ENCODE measurements at regions not wholly inside any gene's neighbourhood (a gene's known extent, or its start where the extent isn't known, plus 50 kb on each side); places are given as distances from the start of the nearest gene placed in this dataset.

GRCh38 chr1:99516141-99516540 lies 129.8 kb upstream of the PALMD start:
- FAIRE-seq (no peak), DNase-seq (no peak), ATAC-seq (no peak)
- H3K4me3 ChIP-seq = no peak overlapping the region
- no peak overlapping the region for H3K27ac ChIP-seq
- 37 to 49% methylated on average over 1 of the region's 1 CpG for WGBS, 2 donors
- TF ChIP-seq, protein P1, sequence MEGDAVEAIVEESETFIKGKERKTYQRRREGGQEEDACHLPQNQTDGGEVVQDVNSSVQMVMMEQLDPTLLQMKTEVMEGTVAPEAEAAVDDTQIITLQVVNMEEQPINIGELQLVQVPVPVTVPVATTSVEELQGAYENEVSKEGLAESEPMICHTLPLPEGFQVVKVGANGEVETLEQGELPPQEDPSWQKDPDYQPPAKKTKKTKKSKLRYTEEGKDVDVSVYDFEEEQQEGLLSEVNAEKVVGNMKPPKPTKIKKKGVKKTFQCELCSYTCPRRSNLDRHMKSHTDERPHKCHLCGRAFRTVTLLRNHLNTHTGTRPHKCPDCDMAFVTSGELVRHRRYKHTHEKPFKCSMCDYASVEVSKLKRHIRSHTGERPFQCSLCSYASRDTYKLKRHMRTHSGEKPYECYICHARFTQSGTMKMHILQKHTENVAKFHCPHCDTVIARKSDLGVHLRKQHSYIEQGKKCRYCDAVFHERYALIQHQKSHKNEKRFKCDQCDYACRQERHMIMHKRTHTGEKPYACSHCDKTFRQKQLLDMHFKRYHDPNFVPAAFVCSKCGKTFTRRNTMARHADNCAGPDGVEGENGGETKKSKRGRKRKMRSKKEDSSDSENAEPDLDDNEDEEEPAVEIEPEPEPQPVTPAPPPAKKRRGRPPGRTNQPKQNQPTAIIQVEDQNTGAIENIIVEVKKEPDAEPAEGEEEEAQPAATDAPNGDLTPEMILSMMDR (IDR thresholded peaks at IDR 0.05) = no peak
- no peaks in the 10 kb centered on the region for H3K36me3 ChIP-seq
- no peaks in the 10 kb centered on the region for H3K9me3 ChIP-seq
- intact Hi-C loops (cut with DNase I) = no loop called here
- H3K4me1 ChIP-seq = no peaks in the 10 kb centered on the region
- no peaks in the 10 kb centered on the region for H3K27me3 ChIP-seq

DNA sequence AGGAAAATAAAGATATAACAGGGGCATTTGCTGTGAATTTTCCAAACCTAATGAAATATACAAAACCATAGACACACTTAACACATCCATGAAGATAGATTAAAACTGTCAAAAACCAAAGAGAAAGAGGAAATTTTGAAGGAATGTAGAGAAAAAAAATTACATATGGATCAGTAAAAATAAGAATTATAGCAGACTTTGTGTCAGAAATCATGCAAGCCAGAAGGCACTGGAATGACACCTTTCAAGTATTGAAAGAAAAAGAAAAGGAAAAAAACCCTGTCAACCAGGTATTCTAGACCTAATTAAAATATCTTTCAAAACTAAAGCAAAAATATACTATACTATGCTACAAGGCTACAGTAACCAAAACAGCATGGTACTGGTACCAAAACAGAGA lies 125.8 kb upstream of the PALMD start:
- intact Hi-C loops (cut with DNase I) = no loop called here
- no peak overlapping the region for H3K27ac ChIP-seq
- ATAC-seq (no peak), DNase-seq (no peak), FAIRE-seq (no peak)
- TF ChIP-seq, protein P1 (IDR thresholded peaks at IDR 0.05) = no peak
- H3K27me3 ChIP-seq = no peaks in the 10 kb centered on the region
- H3K36me3 ChIP-seq = no peaks in the 10 kb centered on the region
- H3K4me1 ChIP-seq = no peaks in the 10 kb centered on the region
- no peak overlapping the region for H3K4me3 ChIP-seq
- no peaks in the 10 kb centered on the region for H3K9me3 ChIP-seq

DNA sequence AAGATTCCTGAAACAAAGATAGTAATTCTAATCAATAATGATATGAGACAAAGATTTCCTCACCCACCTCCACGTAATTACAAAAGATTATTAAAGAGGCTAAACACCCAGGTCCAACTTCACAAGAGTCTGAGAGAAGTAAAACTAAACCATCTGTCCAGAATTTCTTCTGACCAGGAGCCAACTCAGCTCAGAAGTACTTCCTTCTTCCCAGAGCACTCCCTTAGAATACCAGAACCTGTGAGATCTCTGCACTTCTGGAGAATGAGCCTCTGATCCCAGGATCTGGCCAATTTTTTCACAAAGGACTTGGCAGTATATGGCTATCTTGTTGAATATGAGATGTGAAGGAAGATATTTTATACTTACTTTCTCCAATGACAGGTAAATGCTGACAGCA lies 120.6 kb upstream of the PALMD start:
- TF ChIP-seq, protein P1 (IDR thresholded peaks at IDR 0.05) = no peak
- ATAC-seq (no peak), DNase-seq (no peak), FAIRE-seq (no peak)
- no peaks in the 10 kb centered on the region for H3K36me3 ChIP-seq
- H3K27ac ChIP-seq = no peak overlapping the region
- no peak overlapping the region for H3K4me3 ChIP-seq
- no peaks in the 10 kb centered on the region for H3K27me3 ChIP-seq
- no peaks in the 10 kb centered on the region for H3K9me3 ChIP-seq
- H3K4me1 ChIP-seq = no peaks in the 10 kb centered on the region
- intact Hi-C loops (cut with DNase I) = no loop called here
- WGBS, 2 donors = 12 to 19% methylated on average over 1 of the region's 1 CpG

- 76 to 83% methylated on average over 3 of the region's 3 CpGs for WGBS, 2 donors
- intact Hi-C loops (cut with DNase I) = no loop called here
These were observed 118.8 kb upstream of the PALMD start for GRCh38 chr1:99527078-99527477.

GRCh38 chr1:99527545-99527944 lies 118.4 kb upstream of the PALMD start:
- H3K27ac ChIP-seq = no peak overlapping the region
- no peaks in the 10 kb centered on the region for H3K9me3 ChIP-seq
- intact Hi-C loops (cut with DNase I) = no loop called here
- H3K27me3 ChIP-seq = no peaks in the 10 kb centered on the region
- TF ChIP-seq, protein P1 (IDR thresholded peaks at IDR 0.05) = no peak
- H3K36me3 ChIP-seq = no peaks in the 10 kb centered on the region
- H3K4me3 ChIP-seq = no peak overlapping the region
- DNase-seq = no peak
- no peak for ATAC-seq
- FAIRE-seq = no peak
- peaks cover 0 to 8% (median 3%) of the 10 kb centered on the region in 3 donors for H3K4me1 ChIP-seq
- 46 to 64% methylated on average over 3 of the region's 3 CpGs for WGBS, 2 donors

More at GRCh38 chr1:99527078-99527477, 118.8 kb upstream of the PALMD start:
- no peaks in the 10 kb centered on the region for H3K9me3 ChIP-seq
- H3K4me3 ChIP-seq = no peak overlapping the region
- DNase-seq (no peak), FAIRE-seq (no peak), ATAC-seq (no peak)
- TF ChIP-seq, protein P1 (IDR thresholded peaks at IDR 0.05) = no peak
- no peaks in the 10 kb centered on the region for H3K36me3 ChIP-seq
- peaks cover 0 to 8% (median 3%) of the 10 kb centered on the region in 3 donors for H3K4me1 ChIP-seq
- H3K27ac ChIP-seq = no peak overlapping the region
- no peaks in the 10 kb centered on the region for H3K27me3 ChIP-seq
